ENCODE measurements at regions not wholly inside any gene's neighbourhood (a gene's known extent, or its start where the extent isn't known, plus 50 kb on each side); places are given as distances from the start of the nearest gene placed in this dataset.
A peak's percentile ranks its signal among the peaks of the same experiment; 100 is the strongest.

DNA sequence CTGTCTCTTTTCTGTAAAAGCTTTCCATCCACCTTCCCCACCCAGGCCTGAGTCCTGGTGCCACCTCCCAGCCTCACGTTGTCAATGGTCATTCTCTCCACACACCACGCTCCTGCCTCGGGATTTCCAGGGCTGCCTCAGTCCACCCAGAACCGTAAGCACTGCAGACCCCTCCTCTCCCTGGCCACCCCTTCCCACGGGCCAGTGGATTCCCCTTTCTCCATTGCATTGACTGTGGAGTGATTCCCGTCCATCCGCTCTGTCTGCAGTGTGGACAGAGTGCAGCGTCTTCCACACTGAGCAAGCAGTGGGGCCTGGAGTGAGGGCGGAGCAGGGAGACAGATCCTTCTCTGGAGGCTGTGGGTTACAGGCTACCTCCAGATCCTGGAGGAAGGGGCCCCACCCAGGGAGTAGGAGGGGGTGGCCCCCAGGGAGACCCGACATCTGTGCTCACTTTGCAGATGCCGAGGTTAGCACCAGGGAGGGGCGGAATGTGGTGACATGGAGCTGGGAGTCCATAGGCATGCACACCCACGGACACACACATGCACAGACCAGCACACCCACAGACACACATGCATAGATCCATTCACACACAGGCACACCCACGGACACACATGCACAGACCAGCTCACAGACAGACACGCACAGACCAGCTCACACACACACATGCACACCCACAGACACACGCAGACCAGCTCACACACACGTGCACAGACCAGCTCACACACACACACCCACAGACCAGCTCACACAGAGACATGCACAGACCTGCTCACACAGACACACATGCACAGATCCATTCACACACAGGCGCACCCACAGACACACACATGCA is 109.6 kb upstream of the B3GAT1 start:
- DNase-seq, result no peak

DNA sequence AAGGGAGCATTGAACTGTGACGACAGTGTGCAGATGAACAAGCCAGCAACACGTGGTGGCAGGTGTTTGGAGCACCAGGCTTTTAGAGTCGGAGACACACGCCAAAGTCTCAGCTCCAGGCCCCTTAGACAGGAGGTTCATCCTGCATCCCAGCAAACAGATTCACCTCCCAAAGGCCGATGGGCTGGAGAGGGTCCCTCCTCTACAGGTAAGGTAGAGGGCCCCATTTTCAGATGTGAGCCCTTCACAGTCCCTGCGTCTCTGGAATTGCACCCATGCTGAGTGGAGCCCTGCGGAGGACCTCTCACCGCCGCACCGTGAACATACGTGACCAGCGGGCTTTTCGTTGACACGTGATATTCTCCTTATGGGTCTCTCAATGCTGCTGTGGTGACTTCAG is 109.0 kb upstream of the B3GAT1 start:
- no peak for DNase-seq

DNA sequence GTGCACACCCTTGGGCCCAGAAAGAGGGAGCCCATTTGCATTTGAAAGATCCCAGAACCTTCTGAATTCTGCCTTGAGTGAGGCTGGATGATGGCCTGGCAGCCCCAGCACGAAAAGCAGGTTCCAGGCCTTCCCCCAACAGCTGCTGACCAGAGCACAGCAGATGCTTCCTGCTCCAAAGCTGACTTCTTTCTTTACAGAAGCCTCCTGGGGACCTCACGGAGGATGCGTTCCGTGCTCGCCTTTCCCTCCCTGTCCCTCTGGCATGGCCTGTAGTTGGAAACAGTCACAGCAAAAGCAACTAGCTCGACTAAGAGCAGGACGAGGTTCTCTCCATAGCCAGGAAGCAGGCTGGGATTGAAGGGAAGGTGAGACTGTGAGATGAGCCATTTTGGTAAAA is 107.7 kb upstream of the B3GAT1 start:
- DNase-seq, result no peak

DNA sequence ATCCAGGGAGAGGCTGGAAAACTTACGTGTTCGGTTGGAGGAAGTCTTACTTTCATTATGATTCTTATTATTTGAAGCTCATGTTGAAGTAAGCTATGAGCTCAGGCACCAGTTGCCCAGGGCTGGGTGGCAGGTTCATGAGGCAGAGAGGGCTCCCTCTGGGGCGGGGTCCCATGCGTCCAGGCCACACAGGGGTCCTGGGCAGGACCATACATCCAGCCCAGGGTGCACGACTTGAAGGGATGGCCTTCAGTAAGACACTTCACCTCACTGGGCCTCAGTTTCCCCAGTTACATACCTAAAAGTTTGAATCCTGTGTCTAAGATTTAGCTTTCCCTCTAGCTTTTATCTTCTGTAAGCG is 107.3 kb upstream of the B3GAT1 start:
- no peak for DNase-seq

DNA sequence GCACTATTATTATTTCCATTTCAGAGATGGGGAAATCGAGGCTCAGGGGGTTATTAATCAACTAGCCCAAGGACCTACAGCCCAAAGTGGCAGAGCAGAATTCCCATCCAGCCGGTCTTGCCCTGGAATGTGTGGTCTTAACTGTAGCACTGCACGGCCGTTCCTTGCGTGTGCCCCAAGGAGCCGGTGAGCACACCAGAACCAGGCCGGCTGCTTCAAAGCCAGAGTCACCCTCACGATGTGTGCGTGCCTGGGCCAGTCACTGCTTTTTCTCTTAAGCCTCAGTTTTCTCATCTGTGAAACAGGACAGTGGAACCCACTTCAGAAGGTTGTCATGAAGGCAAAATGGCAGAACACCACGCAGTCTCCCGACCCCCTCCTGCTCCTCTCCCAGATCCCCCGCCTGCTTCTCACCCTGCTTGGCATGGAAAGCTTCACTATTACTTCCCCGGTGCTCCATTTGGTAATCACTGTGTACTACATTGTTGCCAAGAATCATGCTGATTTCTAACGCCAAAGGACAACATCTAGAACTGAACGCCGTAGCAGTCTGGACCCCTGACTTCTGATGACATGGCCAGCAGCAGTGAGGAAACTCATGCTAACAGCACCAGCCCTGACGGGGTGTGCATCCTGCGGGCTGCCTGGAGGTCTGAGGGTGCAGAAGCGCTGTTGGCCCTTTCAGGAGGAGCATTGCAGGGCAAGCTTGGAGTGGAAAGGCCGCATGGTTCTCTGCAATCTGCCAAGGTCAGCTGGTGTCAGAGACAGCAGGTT is 106.8 kb upstream of the B3GAT1 start:
- DNase-seq, result no peak

DNA sequence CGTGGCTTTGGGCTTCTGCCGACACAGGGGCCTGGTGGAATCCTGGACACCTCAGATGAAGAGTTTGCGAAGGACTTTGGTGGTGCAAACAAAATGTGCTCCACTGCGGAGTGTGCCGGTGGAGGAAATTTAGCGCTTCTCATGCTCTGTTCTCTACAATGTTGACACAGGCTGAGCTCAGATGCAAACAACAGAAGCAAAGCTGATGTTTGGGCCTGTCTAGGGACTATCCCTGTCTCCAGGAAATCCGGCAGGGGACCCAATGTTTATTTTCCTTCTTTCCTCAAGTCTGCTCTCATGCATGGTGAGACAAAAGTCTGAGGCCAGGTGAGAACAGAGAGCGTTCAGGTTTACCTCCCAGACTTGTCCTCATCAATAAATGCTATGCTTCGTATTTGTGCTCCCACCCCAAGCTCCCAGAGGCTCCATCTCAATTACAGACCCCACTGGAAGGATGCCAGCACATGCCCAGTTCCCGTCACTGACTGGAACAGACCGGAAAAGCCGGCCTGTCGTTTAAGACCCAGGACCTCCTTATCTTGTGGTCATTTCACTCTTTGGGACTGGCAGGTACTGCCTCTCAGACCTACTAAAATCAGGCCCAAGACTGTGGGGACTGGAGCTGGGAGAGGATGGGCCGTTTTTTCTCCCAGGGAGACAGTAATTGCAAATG is 105.7 kb upstream of the B3GAT1 start:
- no peak for DNase-seq

DNA sequence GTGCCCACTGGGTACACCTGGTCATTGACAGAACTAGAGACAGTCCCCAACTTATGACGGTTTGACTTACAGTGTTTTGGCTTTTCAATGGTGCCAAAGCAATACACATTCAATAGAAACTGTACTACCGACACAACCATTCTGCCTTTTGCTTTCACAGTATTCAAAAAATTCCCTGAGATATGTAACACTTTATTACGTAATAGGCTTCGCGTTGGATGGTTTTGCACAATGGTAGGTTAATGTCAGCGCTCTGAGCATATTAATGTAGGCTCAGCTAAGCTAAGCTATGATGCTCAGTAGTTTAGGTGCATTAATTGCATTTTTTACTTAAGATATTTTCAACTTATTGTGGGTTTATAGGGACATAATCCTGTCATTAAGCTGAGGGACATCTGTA is 105.1 kb upstream of the B3GAT1 start:
- DNase-seq, result no peak

DNA sequence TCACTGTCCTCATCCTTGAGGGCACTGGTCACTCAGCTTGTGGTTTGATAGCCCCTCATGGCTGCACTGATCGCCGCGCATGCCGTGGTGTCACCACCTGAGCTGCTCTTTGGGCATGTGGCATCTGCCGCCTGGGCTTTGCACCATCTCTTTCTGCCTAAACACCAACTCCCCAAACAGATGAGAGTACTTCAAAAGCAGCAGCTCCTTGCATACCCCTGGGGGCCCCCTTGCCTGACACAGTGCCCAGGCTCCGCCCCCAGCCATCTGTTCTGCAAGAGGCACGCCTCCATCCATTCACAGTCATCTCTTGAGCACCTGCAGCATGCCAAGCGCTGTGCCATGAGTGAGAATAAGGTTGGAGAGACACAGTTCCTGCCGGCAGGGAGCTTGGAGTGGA is 104.5 kb upstream of the B3GAT1 start:
- DNase-seq, result peak; percentile 45

DNA sequence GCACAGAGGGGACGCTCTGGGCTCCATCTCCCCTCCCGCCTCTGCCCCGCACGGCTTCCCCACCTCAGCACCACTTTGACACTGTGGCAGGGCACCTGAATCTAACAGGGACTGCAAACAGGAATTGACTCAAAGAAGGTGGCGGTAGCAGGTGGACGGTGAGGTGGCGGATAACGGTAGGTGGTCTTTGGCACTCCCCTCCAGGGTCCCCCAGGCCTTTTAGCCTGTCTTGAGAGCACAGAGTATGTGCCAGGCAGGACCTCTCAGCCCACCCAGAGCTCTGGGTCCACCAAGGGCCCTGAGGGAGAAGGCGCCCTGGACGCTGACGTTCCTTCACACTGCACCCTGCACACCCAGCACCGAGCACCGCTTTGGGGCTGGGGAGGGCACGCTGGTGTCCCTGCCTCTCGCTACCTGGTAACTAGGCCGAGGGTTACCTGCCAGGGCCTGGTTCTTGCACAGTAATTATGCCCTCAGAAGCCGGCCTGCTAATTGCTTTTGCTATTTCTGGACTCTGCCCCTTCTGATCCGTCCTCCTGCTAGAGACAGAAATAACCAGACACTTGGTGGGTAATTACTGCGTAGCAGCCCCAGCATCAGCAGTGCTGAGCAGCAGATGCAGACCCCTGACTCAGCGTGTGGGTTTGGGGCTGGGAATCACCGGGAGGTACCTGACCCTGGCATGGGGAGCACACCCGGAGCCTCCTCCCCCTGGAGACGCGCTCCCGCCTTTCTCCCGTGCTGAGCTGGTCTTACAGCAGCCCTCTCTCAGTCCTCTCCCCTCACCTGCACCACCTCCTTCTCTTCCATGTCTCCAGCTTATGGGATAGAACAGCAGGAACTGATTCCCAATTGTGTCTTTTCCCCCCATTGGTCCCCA is 103.3 kb upstream of the B3GAT1 start:
- DNase-seq, result no peak

DNA sequence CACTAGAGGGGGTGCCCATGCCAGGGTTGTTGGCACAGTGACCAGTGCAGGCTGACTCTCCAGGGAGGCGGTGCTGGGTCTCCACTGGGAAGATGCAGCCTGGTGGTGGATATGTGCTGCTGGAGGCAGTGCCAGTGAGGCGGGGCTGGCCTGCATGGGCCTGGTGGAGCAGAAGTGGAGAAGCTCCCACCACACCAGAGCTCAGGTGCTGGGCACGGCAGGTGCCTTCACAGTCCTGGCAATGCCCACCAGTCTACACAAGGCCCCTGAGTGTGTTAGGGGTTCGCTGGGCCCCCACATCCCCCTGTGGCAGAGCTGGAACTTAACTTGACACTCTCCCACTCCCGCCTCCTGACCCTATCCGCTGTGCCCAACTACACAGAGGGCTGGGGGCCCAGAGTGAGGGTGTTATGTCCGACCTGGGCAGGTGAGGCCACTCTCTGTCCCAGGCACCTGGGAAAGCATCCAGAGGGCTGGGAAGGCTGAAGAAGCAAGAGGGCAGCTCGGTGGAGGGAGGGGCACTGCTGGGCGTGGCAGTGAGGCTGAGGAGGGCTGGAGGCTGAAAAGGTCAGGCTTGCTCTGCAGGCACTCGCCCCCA is 102.4 kb upstream of the B3GAT1 start:
- DNase-seq, result no peak

DNA sequence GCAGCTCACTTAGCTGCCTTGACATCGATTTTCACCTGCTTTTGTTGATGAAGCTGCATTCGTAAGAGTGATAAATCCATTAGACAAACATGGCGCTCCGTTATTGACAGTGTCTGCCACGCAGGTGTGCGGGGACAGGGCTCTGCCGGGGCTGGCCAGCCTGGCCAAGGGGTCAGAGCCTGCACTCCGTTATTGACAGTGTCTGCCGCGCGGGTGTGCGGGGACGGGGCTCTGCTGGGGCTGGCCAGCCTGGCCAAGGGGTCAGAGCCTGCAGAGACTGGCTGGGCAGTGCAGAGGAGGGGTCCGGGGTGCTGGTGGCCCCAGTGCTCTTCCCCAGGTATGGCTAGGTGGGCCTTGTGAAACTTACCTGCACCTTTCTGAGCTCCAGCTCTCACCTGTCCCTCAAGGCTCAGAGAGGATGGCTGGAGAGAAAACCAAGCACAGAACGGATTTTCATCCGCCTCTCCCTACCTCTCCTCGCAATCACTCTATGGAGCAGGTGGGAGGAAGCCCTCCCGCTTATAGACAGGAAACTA is 101.6 kb upstream of the B3GAT1 start:
- no peak for DNase-seq

DNA sequence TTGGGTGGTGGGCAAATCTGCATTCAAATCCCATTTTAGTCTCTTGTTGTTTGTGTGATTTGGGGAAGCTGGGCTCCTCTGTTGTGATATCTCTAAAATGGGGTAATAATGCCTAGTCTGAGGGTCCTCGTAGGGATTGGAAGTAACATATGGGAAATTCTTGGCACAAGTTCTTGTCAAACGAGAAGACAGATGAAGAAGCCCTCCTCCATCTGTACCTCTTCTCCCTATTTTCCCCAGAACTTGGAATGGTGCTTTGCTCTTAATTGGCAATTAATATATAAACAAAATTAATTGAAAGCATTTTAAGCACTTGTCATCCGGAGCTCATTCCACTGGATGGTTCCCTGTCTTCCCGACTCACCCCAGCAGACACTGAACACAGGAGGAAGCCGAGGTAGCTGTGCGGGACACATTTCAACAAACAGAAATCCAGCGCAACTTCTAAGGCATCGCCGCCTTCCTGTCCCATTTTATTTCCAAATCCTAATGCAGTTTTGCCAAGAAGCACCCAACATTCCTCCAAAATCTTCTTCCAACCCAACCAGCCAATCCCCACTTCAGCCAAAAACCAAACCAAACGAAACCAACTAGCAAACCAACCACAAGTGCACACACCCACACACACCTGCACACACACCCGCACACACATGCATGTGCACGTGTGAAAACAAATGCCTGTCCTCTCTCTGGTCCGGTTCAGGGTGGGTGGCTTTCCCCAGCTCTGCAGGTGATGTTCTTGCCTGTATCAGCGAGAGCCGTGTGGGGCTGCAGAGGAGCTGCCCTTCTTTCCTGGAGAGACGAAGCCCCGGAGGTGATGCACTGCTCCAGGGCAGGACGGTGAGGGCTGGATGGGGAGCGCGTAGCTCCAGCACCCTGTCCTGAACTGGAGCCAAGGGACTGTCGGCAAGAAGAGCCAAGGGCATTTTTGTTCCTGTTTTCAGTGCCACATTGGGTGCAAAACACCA is 100.8 kb upstream of the B3GAT1 start:
- DNase-seq, result no peak

DNA sequence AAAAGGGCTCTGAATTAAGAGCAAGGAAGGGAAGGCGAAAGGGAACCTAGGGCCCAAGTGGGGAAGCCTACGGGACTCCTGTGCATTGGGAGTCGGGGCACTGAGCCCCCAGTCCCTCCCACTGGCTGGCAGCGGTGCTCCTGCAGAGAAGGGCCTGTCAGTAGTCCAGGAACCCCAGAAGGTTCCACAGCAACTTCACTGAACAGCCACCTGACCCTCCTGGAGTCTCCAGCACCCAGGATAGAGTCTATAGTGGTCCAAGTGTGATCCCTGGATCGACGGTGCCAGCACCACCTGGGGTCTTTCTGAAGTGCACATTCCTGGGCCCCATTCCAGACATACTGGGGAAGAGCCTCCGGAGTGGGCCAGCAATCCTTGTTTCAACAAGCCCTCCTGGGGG is 100.0 kb upstream of the B3GAT1 start:
- DNase-seq, result no peak

DNA sequence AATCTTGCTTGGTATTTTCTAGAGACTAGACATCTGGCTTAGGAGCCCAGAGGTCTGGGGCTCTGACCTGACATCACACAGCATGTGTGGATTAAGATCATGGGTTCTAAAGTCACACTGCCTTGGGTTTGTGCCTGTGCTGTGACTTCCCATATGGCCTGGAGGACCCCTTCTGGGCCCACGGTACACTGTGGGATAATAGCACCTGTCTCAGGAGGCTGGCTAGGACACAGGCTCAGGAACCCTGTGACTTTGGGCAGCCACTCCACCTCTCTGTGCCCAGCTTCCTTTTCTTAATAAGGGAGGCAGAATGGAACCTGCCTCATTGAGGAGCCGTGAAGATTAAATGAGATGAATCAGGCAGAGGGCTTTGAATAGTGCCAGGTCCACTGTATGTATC is 99.2 kb upstream of the B3GAT1 start:
- no peak for DNase-seq

DNA sequence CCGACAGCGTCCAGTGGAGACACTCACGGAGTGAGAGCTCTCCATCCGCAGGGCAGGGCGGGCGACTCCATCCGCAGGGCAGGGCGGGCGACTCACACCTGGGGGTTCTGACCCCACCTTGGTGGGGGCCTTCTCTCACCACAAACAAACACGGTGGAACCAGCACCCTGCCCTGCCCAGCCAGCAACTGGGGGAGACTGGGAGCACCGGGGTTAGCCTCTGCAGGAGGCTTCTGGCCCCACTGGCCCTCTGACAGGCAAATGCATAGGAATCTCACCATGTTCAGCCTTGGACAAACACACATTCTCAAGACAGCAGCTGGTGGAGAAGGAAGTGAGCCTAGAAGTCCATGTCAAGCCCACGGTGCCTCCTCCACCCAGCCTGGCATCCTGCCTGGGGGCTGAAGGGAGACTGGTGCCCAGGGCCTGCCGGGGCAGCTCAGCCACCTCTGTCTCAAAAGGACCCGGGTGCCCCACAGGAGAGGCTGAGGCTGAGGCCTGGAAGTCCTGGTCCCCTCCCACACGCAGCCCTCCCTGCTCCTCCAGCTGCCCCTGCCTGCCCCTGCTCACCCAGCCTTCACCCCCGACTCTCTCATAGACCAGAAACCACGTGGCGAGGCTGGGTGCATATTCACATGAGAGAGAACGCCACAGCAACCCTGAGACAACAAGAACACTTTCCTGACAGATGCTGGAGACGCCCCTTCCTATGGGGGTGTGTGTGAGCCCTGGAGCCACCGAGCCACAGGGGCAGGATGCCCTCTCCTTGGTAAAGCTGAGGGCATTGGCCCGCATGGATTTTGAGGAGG is 98.4 kb upstream of the B3GAT1 start:
- DNase-seq, result no peak

DNA sequence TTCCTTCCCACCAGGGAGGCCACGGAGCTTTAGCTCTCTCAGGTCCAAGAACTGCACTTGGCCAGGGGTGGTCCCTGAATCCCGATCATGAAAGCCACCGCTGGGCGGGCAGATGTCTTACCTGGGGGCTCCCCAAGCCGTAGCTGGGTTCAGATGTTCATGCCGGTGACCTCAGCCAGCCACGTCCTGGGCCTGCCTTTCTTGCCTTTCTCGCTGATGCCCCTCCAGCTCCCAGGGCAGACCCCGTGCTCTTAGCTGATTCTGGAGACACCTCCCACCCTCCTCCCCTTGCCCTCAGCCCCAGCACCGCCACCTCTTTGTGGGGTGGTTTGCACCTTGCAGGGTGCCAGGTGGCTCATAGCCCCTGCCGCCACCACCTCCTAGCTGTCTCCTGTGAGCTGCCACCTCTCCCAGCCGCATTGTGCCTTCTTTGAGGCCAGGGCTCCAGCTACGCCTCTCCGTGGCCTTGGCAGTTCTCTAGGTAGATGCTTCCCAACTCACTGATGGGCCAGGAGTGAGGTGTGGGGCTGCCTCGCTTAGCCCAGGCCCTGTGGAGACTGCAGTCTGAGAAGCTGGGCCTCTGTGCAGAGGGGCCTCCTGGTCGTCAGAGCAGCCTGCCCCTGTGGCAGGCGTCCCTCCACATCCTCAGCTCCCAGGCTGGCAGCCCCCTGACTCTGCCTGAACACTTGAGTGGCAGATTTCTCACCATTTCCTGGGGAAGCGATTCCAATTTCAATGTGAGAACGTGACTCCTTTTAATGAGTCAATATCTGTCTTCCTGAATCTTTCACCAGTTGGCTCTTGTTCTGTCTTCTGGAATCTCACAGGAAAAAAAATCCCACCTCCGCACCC is 97.6 kb upstream of the B3GAT1 start:
- no peak for DNase-seq

DNA sequence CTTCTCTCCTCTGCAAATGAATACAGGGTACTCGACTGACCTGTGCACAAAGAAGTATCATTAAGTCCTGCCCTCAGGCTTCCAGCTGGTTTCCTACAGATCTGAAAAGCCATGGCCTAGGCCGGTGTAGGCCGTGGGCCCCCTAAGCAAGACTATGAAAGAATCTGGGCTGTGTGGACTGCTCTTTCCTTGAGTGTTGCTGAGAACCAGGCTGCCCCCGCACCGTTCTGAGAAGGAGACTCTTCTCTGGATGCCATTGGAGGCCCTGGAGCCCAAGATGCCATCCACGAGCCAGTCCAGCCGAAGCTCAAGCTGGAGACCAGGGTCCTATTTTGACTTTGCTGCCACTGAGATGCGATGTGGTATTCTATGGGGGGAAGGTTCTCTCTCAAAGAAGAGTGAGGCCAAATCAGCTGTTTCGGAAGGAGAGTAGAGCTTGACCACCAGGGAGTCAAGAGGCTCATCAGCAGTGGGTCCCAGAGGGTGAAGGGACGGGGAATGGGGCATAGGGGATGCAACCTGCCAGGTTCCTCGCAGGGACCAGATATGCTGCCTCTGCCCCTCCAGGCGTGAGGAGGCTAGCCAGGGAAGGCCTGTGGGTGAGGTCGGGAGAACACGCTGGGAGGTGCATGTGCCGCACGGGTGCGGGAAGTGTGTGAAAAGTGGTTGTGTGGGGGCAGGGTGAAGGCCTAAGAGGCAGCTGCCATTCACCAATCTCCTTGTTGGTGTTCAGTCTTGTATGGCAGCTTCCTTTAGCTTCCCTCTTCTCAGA is 96.4 kb upstream of the B3GAT1 start:
- no peak for DNase-seq

DNA sequence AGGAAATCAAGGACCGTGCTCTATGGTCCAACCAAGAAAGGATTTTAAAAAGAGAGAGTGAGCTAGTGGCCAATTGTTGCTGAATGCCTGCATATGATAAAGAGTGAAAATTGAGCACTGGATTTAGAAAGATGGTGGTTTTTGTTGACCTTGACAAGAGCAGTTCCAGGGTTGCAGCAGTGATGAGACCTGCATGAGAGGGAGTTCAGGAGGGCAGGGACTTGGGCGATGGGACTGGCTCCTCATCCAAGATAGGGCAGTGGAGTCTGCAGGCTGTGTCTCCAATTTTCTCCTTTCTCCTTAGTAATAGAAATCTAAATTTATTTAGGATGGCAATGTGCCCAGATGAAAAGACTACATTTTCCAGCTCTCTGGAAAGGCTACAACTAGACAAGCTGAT is 94.0 kb upstream of the B3GAT1 start:
- DNase-seq, result no peak
